ACC112 (cell line): ENCODE measurements at regions not wholly inside any gene's neighbourhood (a gene's known extent, or its start where the extent isn't known, plus 50 kb on each side); places are given as distances from the start of the nearest gene placed in this dataset.
"Not testable (repeated sequence)": the region's sequence is repeated elsewhere in the genome, so short reads cannot be mapped to it uniquely, and the experiment has no call there.

ENCODE experiments used
- H2AFZ ChIP-seq: fragments of 200-600 bp; sonication (generic); one replicate; pipeline ENCODE4 v1.6.0; 2017; ENCODE audit warnings: antibody characterized with exemption, low read length; ENCODE audit not compliant: unreplicated experiment
- H3K27ac ChIP-seq: fragments of 200-600 bp; sonication (generic); 2 replicates; pipeline ENCODE4 v1.5.1; 2014; ENCODE audit warnings: low read depth, mild to moderate bottlenecking, antibody characterized with exemption, low read length, moderate library complexity
- H3K27me3 ChIP-seq: fragments of 200-600 bp; sonication (generic); 2 replicates; pipeline ENCODE4 v1.6.1; 2014; ENCODE audit warnings: mild to moderate bottlenecking, antibody characterized with exemption, low read length, moderate library complexity, mixed read lengths; ENCODE audit not compliant: insufficient read depth
- H3K36me3 ChIP-seq: fragments of 200-600 bp; sonication (generic); 2 replicates; pipeline ENCODE4 v1.6.1; 2016; ENCODE audit warnings: mild to moderate bottlenecking, antibody characterized with exemption, low read length, moderate library complexity, mixed read lengths; ENCODE audit not compliant: insufficient read depth
- H3K4me1 ChIP-seq: fragments of 200-600 bp; sonication (generic); one replicate; pipeline ENCODE4 v1.6.1; 2016; ENCODE audit warnings: low read length, mixed read lengths; ENCODE audit not compliant: insufficient read depth, unreplicated experiment, control insufficient read depth
- H3K4me3 ChIP-seq: fragments of 200-600 bp; sonication (generic); 2 replicates; pipeline ENCODE4 v1.5.1; 2014; ENCODE audit warnings: mild to moderate bottlenecking, low read depth, low read length
- H3K79me2 ChIP-seq: fragments of 200-600 bp; sonication (generic); one replicate; pipeline ENCODE4 v1.6.0; 2016; ENCODE audit warnings: low read length; ENCODE audit not compliant: control insufficient read depth, unreplicated experiment, insufficient read depth

- H3K27ac ChIP-seq: no peak overlapping the region
- no peak overlapping the region for H3K4me3 ChIP-seq
- H3K36me3 ChIP-seq: peaks cover 7% of the 10 kb centered on the region; the same call in 1 of the 2 replicates
- no peaks in the 10 kb centered on the region for H3K4me1 ChIP-seq
- H3K79me2 ChIP-seq: no peaks in the 10 kb centered on the region
- no peaks in the 10 kb centered on the region for H3K27me3 ChIP-seq
- no peak overlapping the region for H2AFZ ChIP-seq
Observed at GRCh38 chrX:2640436-2641150, 50.5 kb upstream of the CD99 start.

- Histone ChIP-seq H3K4me3 (no peak overlapping the region), H3K4me1 (peaks cover 3% of the 10 kb centered on the region), H2AFZ (no peak overlapping the region), H3K27me3 (no peaks in the 10 kb centered on the region), H3K79me2 (no peaks in the 10 kb centered on the region), H3K27ac (no peak overlapping the region), H3K36me3 (peaks cover 7% of the 10 kb centered on the region; the same call in 1 of the 2 replicates)
Observed at GRCh38 chrX:2638279-2638678, 52.8 kb upstream of the CD99 start.

- peaks cover 9% of the 10 kb centered on the region for H3K4me1 ChIP-seq
- H3K4me3 ChIP-seq: no peak overlapping the region
- no peak overlapping the region for H2AFZ ChIP-seq
- no peaks in the 10 kb centered on the region for H3K79me2 ChIP-seq
- no peak overlapping the region for H3K27ac ChIP-seq
- H3K36me3 ChIP-seq: peaks cover 21% of the 10 kb centered on the region; the same call in 1 of the 2 replicates
- H3K27me3 ChIP-seq: no peaks in the 10 kb centered on the region
Observed at GRCh38 chrX:2635342-2635741, 55.8 kb upstream of the CD99 start.

GRCh38 chrX:2632533-2633504, 58.3 kb upstream of the CD99 start:
- Histone ChIP-seq H3K27ac (no peak overlapping the region), H3K36me3 (peaks cover 35% of the 10 kb centered on the region), H3K79me2 (no peaks in the 10 kb centered on the region), H2AFZ (no peak overlapping the region), H3K4me3 (no peak overlapping the region), H3K27me3 (no peaks in the 10 kb centered on the region), H3K4me1 (peaks cover 9% of the 10 kb centered on the region)

GRCh38 chrX:2631743-2632532, 59.2 kb upstream of the CD99 start:
- Histone ChIP-seq H3K79me2 (no peaks in the 10 kb centered on the region), H3K36me3 (peaks cover 39% of the 10 kb centered on the region), H2AFZ (no peak overlapping the region), H3K4me1 (peaks cover 9% of the 10 kb centered on the region), H3K27me3 (no peaks in the 10 kb centered on the region), H3K27ac (no peak overlapping the region), H3K4me3 (no peak overlapping the region)

GRCh38 chrX:2630935-2631742, 60.0 kb upstream of the CD99 start:
- not testable (repeated sequence) for H3K79me2 ChIP-seq, H3K4me1 ChIP-seq, H3K27me3 ChIP-seq, H2AFZ ChIP-seq, H3K27ac ChIP-seq, H3K4me3 ChIP-seq
- H3K36me3 ChIP-seq: peaks cover 47% of the 10 kb centered on the region

GRCh38 chrX:2630008-2630934, 60.8 kb upstream of the CD99 start:
- H2AFZ ChIP-seq, H3K4me1 ChIP-seq: not testable (repeated sequence)

GRCh38 chrX:2629316-2630007, 61.6 kb upstream of the CD99 start:
- H3K36me3 ChIP-seq: peaks cover 47% of the 10 kb centered on the region
- H3K4me1 ChIP-seq: peaks cover 9% of the 10 kb centered on the region
- no peaks in the 10 kb centered on the region for H3K79me2 ChIP-seq
- no peaks in the 10 kb centered on the region for H3K27me3 ChIP-seq
- H3K27ac ChIP-seq: no peak overlapping the region
- H3K4me3 ChIP-seq: no peak overlapping the region
- H2AFZ ChIP-seq: no peak overlapping the region

More at GRCh38 chrX:2630008-2630934, 60.8 kb upstream of the CD99 start:
- not testable (repeated sequence) for H3K4me3 ChIP-seq, H3K27ac ChIP-seq, H3K79me2 ChIP-seq, H3K27me3 ChIP-seq
- H3K36me3 ChIP-seq: peaks cover 47% of the 10 kb centered on the region
